G401.6 (cell line): ENCODE measurements at regions not wholly inside any gene's neighbourhood (a gene's known extent, or its start where the extent isn't known, plus 50 kb on each side); places are given as distances from the start of the nearest gene placed in this dataset.
"Not testable (repeated sequence)": the region's sequence is repeated elsewhere in the genome, so short reads cannot be mapped to it uniquely, and the experiment has no call there.

Experiments
- FAIRE-seq: peaks from 2 replicates; lab custom pipeline; 2012; peaks lifted over from hg19 to GRCh38; lab: Jason Lieb, UNC

DNA sequence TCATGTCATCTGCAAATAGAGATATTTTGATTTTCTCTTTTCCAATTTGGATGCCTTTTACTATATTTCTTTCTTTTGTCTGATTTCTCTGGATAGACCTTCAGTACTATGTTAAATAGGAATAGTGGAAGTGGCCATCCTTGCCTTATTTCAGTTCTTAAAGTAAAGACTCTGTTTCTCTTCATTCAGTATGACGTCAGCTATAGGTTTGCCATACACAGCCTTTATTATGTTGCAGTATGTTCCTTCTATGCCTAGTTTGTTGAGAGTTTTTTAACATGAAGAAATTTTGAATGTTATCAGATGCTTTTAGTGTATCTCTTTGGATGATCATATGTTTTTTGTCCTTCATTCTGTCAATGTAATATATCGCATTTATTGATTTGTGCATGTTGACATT lies 566.7 kb upstream of the ROBO1 start:
- no peak for FAIRE-seq

DNA sequence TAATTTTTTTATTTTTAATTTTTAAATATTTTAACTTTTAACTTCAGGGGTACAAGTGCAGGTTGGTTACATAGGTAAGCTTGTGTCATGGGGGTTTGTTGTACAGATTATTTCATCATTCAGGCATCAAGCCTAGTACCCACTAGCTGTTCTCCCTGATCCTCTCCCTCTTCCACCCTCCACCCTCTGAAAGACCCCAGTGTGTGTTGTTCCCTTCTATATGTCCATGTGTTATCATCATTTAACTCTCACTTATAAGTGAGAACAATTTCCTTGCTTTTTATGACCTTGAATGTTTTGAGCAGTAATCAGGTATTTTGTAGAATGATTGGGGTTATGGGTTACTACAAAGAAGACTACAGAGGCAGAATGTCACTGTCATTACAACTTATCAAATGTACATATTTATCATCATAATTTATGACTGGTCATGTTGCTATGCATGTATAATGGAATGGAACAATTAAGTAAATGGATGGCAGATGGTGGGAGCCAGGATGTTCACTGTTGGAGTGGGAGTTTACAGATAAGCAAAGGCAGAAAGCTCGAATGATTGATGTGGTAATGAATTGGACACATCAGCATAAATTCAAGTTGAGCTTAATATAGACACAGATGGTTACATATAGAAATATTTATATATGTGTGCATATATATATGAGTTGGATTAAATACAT lies 563.8 kb upstream of the ROBO1 start:
- no peak for FAIRE-seq

DNA sequence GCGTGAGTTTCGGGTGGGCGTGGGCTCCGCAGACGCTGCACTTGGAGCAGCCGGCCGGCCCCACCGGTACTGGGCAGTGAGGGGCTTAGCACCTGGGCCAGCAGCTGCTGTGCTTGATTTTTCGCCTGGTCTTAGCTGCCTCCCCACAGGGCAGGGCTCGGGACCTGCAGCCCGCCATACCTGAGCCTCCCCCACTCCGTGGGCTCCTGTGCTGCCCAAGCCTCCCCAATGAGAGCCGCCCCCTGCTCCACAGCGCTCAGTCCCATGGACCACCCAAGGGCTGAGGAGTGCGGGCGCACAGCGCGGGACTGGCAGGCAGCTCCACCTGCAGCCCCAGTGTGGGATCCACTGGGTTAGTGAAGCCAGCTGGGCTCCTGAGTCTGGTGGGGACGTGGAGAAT lies 546.7 kb upstream of the ROBO1 start:
- FAIRE-seq: not testable (repeated sequence)

DNA sequence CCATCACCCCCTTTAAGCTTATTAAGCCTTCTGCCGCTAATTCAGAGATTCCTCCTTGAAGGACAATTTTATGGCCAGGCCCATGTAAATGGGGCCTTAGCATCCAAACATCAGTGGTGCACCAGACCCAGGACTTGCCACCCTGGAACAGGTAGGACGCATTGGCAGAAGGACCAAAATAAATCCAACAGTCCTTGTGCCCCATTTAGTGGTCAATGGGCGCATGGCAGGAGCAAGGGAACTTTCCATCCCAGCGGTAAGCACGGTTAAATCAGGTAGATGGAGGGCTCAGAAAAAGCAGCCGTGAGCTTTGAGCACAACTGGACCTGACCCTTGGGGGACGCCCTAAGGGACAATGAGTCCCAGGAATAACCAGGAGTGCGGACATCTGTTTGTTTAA lies 540.8 kb upstream of the ROBO1 start:
- no peak for FAIRE-seq

DNA sequence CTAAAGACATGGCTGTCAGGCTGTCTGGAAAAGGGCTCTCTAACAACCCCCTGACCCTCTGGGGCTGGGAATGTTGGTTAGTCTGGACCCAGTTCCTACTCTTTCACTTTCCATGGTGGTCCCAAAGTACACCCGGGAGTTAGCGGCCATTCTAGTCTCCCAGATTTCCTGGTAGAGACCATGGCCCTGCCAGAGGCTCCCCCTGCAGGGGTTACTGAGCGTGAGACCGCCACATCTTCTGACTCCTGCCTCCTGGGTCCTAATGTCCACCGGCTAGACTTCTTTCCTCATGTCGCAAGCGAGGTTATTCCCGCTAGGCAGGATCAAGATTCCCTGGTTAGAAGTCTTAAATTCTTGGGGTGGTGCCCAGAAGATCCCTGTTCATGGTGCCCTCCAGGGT lies 540.0 kb upstream of the ROBO1 start:
- FAIRE-seq: no peak

DNA sequence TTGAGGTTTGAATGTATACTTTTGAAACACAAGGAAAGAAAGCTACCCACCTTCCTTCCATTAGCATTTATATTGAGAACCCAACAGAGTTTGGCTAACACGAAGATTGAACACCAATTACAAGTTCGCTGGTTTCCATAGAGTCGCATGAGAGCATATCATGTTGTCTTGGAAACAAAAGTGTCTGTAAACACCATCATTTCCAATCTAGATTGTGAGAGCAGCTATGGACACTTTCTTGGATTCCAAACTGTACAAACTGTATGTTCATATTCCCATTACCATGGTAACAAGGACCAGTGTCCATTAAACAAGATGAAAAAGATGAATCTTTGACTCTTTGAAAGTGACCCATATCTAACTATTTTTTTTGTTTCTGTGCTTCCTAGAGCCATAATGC lies 529.9 kb upstream of the ROBO1 start:
- FAIRE-seq: no peak

DNA sequence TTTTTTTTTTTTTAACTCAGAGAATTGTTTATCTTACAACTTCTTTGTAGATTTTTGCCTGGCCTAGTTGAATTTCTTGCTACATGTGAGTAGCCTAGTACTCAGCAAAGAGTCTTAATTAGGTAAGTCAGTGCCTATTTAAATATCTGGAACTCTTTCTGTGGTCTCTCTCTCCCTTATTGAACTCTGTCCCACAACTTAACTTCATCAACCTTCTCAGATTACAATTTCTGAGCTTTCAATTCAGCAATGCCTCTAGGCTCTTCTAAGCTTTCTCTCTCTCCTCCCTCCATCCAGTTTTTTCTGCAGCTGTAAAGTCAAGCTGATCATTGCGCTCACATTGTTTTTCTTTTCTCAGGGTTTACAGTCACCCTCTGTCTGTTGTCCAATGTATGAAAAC lies 517.6 kb upstream of the ROBO1 start:
- no peak for FAIRE-seq

DNA sequence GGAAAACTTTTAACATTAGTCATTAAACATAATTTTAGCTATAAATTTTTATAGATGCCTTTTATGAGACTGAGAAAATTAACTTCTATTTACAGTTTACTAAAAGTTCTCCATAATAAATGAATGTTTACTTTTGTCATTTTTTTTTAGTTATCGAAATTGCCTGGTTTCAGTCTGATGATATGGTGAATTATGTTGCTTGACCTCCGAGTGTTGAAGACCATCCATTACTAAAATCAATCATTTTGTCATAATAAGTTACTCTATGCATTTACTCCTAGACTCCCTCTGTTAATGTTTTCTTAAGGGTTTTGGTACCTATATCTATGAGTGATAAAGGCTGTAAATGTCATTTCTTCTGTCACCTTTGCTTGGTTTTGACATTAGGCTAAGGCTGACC lies 516.0 kb upstream of the ROBO1 start:
- no peak for FAIRE-seq

DNA sequence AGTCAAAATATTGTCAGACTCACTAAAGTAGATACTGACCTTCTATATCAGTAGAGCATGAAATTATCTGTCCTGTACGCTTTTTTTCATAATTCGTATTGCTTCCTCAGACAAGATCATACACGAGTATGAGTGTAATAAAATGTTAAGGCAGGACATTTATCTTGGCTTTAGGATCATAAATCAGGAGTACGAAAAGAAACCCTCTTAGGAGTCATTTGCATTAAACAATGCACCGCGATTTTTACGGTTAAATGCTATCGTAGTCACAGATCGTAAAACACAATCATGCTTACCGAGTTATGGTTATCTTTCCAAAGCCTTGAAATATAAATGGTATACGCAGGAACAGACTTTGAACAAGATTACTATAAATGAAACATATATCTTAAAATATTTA lies 510.3 kb upstream of the ROBO1 start:
- no peak for FAIRE-seq

DNA sequence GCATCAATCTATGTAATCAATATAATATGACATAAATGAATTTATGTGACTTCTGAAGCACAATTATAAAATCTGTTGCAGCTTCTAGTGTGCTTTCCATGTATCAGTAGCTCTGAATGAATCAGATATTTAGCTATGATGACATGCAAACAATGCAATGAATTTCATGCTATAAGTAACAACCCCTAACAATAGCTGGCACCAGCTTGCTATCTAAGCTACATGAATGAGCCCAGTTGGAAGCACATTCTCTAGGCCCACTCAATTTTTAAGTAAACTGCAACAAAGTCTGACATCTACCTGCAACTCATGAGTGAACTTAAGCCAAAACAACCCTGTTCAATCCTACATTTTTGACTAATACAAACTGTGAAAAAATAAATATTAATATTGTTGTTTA lies 507.3 kb upstream of the ROBO1 start:
- FAIRE-seq: no peak

DNA sequence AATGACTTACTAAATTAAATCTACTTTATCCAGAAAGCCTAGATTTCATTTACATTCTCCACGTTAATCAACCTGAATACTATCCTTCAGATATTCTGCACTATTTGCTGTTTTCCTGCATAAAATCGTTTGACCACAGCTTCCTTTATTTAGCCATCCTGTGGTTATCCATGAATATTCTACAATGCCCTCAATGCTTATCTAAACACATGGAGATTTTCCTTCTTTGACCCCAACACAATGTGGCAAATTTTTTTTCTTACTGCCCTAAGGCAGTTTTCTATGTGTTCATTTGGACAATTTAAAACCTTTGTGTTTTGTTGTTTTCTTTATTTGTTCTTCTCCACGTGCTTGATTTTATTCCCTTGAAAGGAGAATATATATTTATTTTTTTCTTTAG lies 495.5 kb upstream of the ROBO1 start:
- FAIRE-seq: no peak

DNA sequence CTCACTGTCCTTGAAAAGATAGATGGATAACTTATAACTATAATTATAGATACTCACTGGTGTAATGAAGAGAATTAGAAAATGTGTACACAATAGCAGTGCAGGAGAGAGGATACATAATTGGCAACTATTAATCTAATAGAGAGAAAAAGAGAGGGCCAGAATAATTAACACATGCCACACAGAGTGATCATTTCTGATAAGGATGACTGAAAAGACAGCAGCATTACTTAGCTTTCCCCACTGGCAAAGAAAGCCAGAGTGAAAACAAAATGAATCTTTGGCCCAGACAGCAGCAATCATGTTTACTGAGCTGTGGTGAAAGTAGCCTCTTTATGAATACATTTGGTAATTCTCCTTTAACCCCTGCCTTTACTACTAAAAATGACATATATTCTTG lies 493.3 kb upstream of the ROBO1 start:
- no peak for FAIRE-seq

DNA sequence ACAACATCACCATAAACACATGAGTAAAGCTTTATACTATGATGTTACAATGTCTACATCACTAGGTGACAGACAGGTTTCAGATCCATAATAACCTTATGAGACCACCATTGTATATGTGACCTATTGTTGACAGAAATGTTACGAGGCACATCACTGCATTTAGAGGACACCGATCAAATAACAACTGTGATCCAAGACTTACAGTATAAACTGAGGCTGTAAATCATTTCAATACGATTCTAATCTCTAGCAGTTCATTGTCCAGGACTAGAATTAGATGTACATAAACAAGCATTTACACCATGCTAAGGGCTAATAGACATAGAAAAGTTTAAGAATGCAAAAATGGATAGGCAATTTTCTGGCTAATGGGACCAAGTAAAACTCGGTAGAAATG lies 491.9 kb upstream of the ROBO1 start:
- FAIRE-seq: no peak

DNA sequence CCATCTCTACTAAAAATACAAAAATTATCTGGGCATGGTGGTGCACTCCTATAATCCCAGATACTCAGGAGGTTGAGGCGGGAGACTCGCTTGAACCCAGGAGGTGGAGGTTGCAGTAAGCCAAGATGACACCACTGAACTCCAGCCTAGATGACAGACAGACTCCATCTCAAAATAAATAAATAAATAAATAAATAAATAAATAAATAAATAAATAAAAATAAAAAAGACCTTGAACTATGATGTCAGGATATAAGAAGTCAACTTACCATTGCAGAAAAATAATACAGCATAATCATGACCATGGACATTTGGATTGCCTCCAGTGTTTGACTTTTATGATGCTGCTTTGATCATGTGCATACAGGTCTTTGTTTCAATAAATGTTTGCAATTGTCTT lies 484.3 kb upstream of the ROBO1 start:
- no peak for FAIRE-seq

DNA sequence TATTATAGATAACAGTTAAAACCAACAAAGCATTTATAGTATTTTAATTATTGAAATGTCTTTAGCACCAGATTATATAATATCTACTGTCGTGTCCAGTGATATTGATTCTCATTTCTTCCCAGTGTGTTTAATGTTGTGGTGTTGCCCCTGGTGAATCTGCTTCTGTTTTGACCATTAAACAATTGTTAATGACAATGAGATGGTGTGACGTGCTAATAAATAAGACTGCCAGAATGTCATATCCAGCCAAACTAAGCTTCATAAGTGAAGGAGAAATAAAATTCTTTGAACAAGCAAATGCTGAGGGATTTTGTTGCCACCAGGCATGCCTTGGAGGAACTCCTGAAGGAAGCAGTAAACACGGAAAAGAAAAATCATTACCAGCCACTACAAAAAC lies 480.0 kb upstream of the ROBO1 start:
- FAIRE-seq: no peak

DNA sequence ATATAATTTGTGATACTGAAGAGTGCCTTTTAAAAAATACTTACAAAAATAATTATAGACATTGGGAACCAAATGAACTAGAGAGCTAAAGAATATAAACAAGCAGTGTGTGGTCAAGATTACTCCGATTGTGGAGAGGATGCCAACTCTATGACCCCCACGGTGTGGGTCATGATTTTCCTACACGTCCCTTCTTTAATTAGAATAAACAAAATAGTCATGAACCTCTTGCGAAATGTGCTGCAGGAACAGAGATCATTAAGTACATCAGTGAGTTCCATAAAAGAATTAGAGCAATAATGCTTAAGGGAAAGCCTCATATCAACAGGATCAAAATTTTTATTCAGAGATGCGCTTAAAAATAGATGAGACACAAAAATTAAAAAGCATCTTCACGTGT lies 476.6 kb upstream of the ROBO1 start:
- no peak for FAIRE-seq

DNA sequence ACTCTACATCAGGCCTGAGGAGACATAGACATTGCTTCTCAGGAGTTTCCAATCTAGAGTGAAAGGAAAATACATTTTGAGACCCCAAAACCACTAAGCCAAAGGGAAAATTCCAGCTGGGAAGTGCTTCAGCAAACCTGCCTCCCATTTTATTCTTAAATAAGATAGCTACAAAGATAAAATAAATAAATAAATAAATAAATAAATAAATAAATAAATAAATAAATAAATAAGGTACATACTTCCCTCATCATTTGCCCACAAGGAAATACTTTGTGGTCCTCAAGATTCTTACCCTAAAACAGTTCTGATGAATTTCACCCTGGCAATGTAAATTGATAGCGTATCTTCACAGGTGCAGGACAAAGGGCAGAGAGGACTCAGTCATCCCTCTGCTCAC lies 474.0 kb upstream of the ROBO1 start:
- no peak for FAIRE-seq

DNA sequence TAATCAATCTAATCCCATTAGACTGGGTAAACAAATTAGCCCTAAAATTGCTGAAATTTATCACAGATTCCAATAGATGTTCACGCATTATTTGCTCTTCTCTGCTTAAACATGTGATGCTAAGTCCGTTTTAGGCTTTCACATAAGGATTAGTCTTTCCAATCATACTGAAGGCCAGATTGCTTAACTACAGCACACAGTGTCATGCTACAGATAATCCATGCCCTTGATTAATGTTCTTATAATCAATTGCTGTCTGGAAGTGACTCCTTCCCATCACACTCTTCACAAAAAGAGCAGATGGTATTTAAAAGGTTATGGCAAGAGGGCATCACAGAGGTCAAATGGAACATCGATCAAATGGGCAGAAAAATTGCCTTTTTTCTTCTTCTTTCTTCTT lies 471.5 kb upstream of the ROBO1 start:
- no peak for FAIRE-seq

DNA sequence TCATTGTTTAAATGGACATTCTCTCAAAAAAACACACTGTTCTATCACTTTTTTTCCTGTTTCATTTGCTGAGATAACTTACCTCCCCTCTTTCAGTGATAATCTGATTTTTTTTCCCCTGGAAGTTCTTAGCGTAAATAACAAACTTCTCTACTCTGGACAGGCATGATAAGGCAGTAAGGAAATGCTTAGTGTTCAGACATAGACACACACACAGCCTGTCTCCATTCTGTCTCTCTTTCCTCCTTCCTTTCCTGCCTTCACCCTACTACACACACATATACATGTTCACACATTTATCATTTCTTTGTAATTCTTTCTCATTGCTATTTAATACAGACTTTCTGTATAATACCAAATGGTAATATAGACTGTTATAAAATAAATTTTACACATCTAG lies 470.8 kb upstream of the ROBO1 start:
- FAIRE-seq: no peak

DNA sequence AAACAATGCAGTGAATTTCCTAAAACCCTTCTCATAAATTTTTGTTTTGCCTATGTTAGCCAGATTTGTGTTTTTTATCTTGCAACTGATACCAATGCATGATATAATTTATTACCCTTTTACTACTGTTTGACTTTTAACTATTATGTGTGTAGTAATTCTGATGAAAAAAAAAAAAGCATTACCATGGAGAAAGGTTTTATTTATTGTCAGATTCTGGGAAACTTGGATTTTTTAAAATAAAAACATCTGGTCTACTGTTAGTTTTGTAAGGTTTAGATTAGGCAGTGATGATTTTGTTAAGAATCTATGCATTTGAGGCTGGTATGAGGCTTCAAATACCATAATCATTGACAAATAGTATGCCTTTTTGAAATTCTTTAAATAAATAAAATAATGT lies 470.4 kb upstream of the ROBO1 start:
- no peak for FAIRE-seq

DNA sequence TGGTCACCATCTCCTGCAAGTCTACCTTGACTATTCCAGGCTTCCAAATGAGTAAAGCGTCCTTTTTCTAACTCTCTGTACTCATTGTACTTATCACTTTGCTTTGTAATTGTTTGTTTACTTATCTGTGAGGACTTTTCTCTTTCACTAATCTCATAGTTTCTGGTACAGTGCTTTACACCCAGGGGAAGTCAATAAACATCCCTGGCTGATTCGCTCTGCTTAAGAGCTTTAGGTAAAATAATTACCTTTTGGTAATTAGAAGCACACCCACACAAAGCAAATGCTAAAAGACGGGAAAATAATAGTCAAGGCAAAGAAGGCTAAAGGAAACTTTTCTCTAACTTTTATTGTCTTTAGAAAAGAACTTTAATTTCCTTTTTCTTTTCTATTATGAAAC lies 466.9 kb upstream of the ROBO1 start:
- no peak for FAIRE-seq

DNA sequence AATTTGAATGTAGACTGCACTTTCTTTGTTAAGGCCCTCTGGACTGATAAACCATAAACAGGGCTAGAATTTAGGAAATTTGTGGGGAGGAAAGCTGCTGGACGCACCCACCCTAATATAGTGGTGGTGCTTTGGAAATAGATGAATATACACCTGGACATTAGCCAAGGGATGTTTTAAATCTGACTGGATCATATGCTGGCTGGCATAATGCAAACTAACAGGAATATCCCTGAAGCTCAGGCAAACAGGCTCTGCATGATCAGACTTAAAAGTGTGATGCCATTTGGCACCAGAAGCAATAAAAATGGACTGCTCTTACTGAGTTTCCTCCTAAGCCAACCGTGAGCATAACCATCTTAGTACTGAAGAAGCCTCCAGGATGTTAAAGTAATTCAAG lies 465.8 kb upstream of the ROBO1 start:
- FAIRE-seq: no peak

DNA sequence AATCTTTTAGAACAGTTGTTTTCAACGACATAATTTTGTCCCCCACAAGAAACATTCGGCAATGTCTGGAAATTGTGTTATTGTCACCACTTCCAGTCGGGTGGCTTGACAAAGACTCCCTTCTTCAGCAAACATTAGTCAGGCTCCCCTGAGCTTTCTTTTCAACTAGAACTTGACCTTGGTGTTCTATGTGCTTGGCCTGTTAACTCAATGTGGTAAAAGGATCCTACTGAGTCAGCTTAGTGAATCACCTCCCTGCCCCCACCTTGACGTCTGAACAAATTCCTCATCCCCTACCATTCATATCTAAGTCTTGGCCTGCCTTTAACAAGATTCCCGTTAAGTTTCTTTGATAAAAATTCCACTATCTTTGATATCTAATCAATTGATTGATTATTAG lies 465.0 kb upstream of the ROBO1 start:
- no peak for FAIRE-seq

DNA sequence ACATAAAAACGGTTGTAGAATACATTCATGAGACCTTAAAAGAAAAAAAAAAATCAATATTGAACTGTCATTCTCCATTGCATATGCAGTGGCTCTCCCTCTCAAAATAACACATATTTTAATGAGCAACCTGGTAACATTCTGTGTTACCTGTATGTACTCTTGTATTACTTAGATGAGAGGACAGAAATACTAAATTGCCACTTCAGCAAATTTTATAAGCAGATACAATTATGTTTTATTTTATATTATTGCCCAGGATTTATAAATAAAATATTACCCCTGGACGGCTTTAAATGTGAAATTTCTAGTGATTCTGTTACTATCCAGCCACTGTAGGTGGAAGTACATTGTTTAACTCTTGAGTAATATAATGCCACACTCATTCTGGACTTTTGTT lies 463.2 kb upstream of the ROBO1 start:
- FAIRE-seq: no peak

DNA sequence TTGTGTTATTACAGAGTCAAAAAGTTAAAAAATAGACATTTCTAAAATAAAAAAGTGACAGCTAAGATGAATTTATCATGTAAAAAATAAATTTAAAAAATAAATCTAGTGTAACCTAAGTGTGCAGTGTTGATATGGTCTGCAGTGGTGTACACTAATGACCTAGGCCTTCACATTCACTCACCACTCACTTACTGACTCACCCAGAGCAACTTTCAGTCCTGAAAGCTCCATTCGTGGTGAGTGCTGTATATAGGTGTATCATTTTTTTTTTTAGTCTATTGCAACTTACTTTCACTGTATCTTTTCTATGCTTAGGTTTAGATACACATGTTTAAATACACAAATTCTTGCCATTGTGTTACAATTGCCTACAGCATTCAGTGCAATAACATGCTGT lies 459.4 kb upstream of the ROBO1 start:
- no peak for FAIRE-seq
